PC-3 (cell line): ENCODE measurements at regions not wholly inside any gene's neighbourhood (a gene's known extent, or its start where the extent isn't known, plus 50 kb on each side); places are given as distances from the start of the nearest gene placed in this dataset.

ENCODE experiments used
- ATAC-seq: fragments of 200-7000 bp; cut with Tn5 transposase; 2 replicates; pipeline ENCODE4 v1.9.1; 2020; ENCODE audit warnings: mild to moderate bottlenecking, moderate library complexity
- BruUV-seq: library from RNA; stranded (reverse); fragments of 400-500 nt; replicated peaks from 2 replicates; lab custom pipeline; 2021; lab: Mats Ljungman, UMichigan
- CTCF ChIA-PET: fragments of 300-600 bp; sonication (Branson Sonifier 250); formaldehyde crosslinking; loops from one replicate; lab custom pipeline; 2022; ENCODE audit warnings: antibody characterized with exemption; lab: Charles Lee
- POLR2A ChIA-PET: fragments of 300-600 bp; sonication (Branson Sonifier 250); formaldehyde crosslinking; loops from one replicate; lab custom pipeline; 2022; ENCODE audit warnings: antibody characterized with exemption; ENCODE audit not compliant: unreplicated experiment; lab: Charles Lee
- DNase-seq: peaks from one replicate; pipeline ENCODE4 v3.0.0-alpha.2; 2015
- H2AFZ ChIP-seq: fragments of 300-600 bp; sonication (generic); 2 replicates; pipeline ENCODE4 v1.6.0; 2016; ENCODE audit warnings: antibody characterized with exemption, low read length
- H3F3A ChIP-seq: fragments of 300-600 bp; sonication (generic); one replicate; pipeline ENCODE4 v1.6.0; 2017; ENCODE audit warnings: antibody characterized with exemption, low read length, control low read depth, mild to moderate bottlenecking; ENCODE audit not compliant: unreplicated experiment
- H3K27ac ChIP-seq: fragments of 300-600 bp; sonication (generic); 2 replicates; pipeline ENCODE4 v1.5.1; 2016; ENCODE audit warnings: mild to moderate bottlenecking, low read length
- H3K27me3 ChIP-seq: fragments of 300-600 bp; sonication (generic); 2 replicates; pipeline ENCODE4 v1.6.1; 2016; ENCODE audit warnings: low read length, mixed read lengths
- H3K36me3 ChIP-seq: fragments of 300-600 bp; sonication (generic); 2 replicates; pipeline ENCODE4 v1.6.1; 2016; ENCODE audit warnings: low read depth, mixed run types, low read length, mixed read lengths
- H3K4me1 ChIP-seq: fragments of 300-600 bp; sonication (generic); 2 replicates; pipeline ENCODE4 v1.5.1; 2016; ENCODE audit warnings: low read length; ENCODE audit not compliant: insufficient read depth
- H3K4me2 ChIP-seq: fragments of 300-600 bp; sonication (generic); 2 replicates; pipeline ENCODE4 v1.6.0; 2016; ENCODE audit warnings: low read length
- H3K4me3 ChIP-seq: fragments of 300-600 bp; sonication (generic); 2 replicates; pipeline ENCODE4 v1.5.1; 2016; ENCODE audit warnings: mild to moderate bottlenecking, low read length, mixed read lengths
- H3K79me2 ChIP-seq: fragments of 300-600 bp; sonication (generic); 2 replicates; pipeline ENCODE4 v1.6.1; 2017; ENCODE audit warnings: low read length, mixed read lengths
- H3K9ac ChIP-seq: fragments of 300-600 bp; sonication (generic); 2 replicates; pipeline ENCODE4 v1.6.0; 2016; ENCODE audit warnings: mild to moderate bottlenecking, low read length
- H3K9me2 ChIP-seq: fragments of 300-600 bp; sonication (generic); replicated peaks from 2 replicates; pipeline ENCODE4 v1.6.1; 2016; ENCODE audit warnings: mixed run types, low read length, mixed read lengths
- H3K9me3 ChIP-seq: fragments of 300-600 bp; sonication (generic); 2 replicates; pipeline ENCODE4 v1.6.1; 2016; ENCODE audit warnings: low read length, mixed read lengths
- H4K20me1 ChIP-seq: fragments of 300-600 bp; sonication (generic); 2 replicates; pipeline ENCODE4 v1.6.1; 2016; ENCODE audit warnings: low read length, mixed read lengths
- EZH2 ChIP-seq: fragments of 300-600 bp; sonication (generic); IDR thresholded peaks from one replicate; pipeline ENCODE4 v1.6.1; 2017; ENCODE audit warnings: antibody characterized with exemption, mild to moderate bottlenecking, low read length; ENCODE audit not compliant: unreplicated experiment
- EZH2phosphoT487 ChIP-seq: fragments of 300-600 bp; sonication (generic); IDR thresholded peaks from 2 replicates; pipeline ENCODE4 v1.6.1; 2018; ENCODE audit warnings: mild to moderate bottlenecking, antibody characterized with exemption, low read length, borderline replicate concordance
- intact Hi-C: fragments of 100-400 bp; cut with micrococcal nuclease; formaldehyde crosslinking; loops from 2 replicates; pipeline ENCODE4 v1.9.0; 2023
- TF ChIP-seq, protein P1 (sequence below): fragments of 300-600 bp; sonication (generic); conservative IDR thresholded peaks from 2 replicates; pipeline ENCODE4 v1.5.1; 2017; ENCODE audit warnings: antibody characterized with exemption, low read depth, mild to moderate bottlenecking, low read length

DNA sequence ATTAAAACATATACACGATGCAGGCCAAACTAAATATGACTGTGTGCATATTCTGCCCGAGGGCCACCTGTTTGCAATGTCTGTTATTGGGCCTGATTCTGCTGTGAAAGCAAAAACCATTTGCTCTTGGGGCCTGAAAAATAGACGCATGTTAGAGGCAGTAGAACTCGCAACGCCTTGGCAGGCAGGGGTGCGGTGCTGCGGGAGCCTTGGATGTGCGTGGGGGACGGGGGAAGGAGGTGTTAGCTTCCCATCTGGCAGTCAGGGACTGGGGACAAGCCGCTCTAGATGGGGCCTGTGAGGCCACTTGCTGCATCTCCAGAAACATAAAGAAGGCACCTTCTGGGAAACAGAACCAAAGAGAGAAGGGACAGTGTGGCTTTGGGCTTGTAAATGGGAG, 216.3 kb downstream of the PHETA1 start:
- Histone ChIP-seq H3K27ac (no peak overlapping the region), H3K36me3 (no peaks in the 10 kb centered on the region), H3K27me3 (peaks cover 66% of the 10 kb centered on the region), H3K79me2 (no peaks in the 10 kb centered on the region), H2AFZ (no peak overlapping the region), H3K4me3 (no peak overlapping the region), H3K4me2 (no peak overlapping the region), H3K9me2 (no peaks in the 10 kb centered on the region), H3K9ac (no peak overlapping the region), H3K4me1 (peaks cover 4% of the 10 kb centered on the region; the same call in 1 of the 2 replicates), H4K20me1 (no peaks in the 10 kb centered on the region), H3F3A (no peaks in the 10 kb centered on the region), H3K9me3 (no peaks in the 10 kb centered on the region)
- BruUV-seq, result no TSS peak
- ATAC-seq (no peak), DNase-seq (no peak)
- TF ChIP-seq EZH2 (no peak), EZH2phosphoT487 (no peak)
- TF ChIP-seq, protein P1, sequence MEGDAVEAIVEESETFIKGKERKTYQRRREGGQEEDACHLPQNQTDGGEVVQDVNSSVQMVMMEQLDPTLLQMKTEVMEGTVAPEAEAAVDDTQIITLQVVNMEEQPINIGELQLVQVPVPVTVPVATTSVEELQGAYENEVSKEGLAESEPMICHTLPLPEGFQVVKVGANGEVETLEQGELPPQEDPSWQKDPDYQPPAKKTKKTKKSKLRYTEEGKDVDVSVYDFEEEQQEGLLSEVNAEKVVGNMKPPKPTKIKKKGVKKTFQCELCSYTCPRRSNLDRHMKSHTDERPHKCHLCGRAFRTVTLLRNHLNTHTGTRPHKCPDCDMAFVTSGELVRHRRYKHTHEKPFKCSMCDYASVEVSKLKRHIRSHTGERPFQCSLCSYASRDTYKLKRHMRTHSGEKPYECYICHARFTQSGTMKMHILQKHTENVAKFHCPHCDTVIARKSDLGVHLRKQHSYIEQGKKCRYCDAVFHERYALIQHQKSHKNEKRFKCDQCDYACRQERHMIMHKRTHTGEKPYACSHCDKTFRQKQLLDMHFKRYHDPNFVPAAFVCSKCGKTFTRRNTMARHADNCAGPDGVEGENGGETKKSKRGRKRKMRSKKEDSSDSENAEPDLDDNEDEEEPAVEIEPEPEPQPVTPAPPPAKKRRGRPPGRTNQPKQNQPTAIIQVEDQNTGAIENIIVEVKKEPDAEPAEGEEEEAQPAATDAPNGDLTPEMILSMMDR, result no peak
- CTCF ChIA-PET, result no interaction called here
- POLR2A ChIA-PET, result no interaction called here
- intact Hi-C loops, result no loop called here

DNA sequence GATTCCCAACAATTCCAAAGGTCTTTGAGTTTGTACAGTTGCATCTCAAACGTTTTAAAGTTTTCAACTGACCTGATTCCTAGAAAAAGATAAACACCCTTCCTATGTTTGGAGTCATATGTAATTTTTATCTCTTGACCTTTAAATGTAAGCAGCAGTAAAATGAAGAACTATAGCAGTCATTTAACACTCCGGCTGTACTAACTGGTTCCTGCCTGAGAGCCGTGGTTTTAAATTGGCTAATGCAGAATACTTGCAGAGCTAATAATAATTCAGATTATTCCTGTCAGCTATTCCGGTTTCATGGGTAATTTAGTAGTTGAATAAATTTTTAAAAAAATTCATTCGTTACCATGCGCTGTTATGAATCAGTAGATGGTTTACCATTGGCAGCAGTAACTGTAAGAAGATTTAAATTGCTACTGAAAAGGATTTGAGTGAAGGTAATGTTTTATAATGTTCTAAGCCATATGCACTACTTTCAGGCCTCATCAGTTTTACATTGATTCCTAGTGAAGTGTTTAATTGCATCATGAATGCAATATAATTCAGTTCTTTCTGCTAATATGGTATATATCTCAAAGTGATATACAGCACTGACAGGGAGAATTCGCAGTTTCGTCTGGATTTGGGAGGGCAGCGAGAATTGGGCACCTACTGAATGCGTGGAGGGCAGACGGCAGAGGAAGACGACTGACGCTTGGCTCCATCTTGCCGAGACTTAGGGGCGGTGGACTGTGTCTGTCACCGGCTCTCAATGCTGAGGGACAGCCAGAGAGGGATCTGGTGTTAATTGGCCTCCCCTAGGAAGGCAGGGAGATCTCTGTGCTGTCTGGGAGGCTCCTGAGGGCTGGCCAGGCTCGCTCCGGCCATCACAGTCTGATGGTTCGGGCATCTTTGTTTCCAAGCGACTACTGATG, 217.7 kb downstream of the PHETA1 start:
- H3K9ac ChIP-seq, result no peak overlapping the region
- TF ChIP-seq EZH2phosphoT487, result no peak
- TF ChIP-seq, protein P1, result no peak
- TF ChIP-seq EZH2, result no peak
- no peaks in the 10 kb centered on the region for H3K79me2 ChIP-seq
- no peaks in the 10 kb centered on the region for H3K36me3 ChIP-seq
- ATAC-seq (no peak), DNase-seq (no peak)
- peaks cover 76% of the 10 kb centered on the region for H3K27me3 ChIP-seq
- peaks cover 4% of the 10 kb centered on the region; the same call in 1 of the 2 replicates for H3K4me1 ChIP-seq
- no peak overlapping the region for H3K27ac ChIP-seq
- no peaks in the 10 kb centered on the region for H3K9me2 ChIP-seq
- intact Hi-C loops, result no loop called here
- BruUV-seq, result no TSS peak
- H4K20me1 ChIP-seq, result no peaks in the 10 kb centered on the region
- no peaks in the 10 kb centered on the region for H3K9me3 ChIP-seq
- H3F3A ChIP-seq, result no peaks in the 10 kb centered on the region
- H3K4me2 ChIP-seq, result no peak overlapping the region
- CTCF ChIA-PET, result interaction anchor here (0.6 kb wide), 1 partner anchor 318 kb away, joined by 3 read pairs; no protein-coding TSS in a partner anchor
- POLR2A ChIA-PET, result no interaction called here
- no peak overlapping the region for H3K4me3 ChIP-seq
- H2AFZ ChIP-seq, result no peak overlapping the region

DNA sequence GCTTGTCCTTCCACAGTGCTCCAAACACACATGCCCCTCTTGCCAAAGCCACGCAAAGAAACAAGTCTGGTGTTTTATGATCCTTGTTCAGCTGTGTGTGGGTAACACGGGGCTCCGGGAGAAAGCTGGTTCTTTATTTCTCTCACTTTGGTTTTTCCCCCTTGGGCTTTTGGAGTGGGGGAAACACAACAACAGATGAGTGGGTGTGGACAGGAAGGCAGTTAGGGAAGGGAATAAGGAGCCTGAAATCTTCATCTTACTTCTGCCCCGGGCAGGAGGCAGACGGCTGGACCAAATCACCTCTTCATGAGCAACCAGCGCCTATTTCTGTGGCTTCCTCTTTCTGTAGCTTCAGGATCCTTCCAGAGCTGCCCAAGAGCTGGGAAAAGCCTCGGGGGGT, 218.5 kb downstream of the PHETA1 start:
- H3K9me2 ChIP-seq, result no peaks in the 10 kb centered on the region
- CTCF ChIA-PET, result interaction anchor here (0.6 kb wide), 1 partner anchor 317 kb away, joined by 3 read pairs; no protein-coding TSS in a partner anchor
- intact Hi-C loops, result no loop called here
- no peak overlapping the region for H3K9ac ChIP-seq
- H4K20me1 ChIP-seq, result no peaks in the 10 kb centered on the region
- H2AFZ ChIP-seq, result no peak overlapping the region
- no peak overlapping the region for H3K4me3 ChIP-seq
- no TSS peak for BruUV-seq
- no peaks in the 10 kb centered on the region for H3K9me3 ChIP-seq
- H3K4me1 ChIP-seq, result no peaks in the 10 kb centered on the region
- H3K27me3 ChIP-seq, result peaks cover 76% of the 10 kb centered on the region
- no peak overlapping the region for H3K27ac ChIP-seq
- no peak for ATAC-seq
- H3K36me3 ChIP-seq, result no peaks in the 10 kb centered on the region
- TF ChIP-seq EZH2, result no peak
- TF ChIP-seq EZH2phosphoT487, result no peak
- TF ChIP-seq, protein P1, result no peak
- no peak for DNase-seq
- no peaks in the 10 kb centered on the region for H3F3A ChIP-seq
- no peaks in the 10 kb centered on the region for H3K79me2 ChIP-seq
- H3K4me2 ChIP-seq, result no peak overlapping the region
- POLR2A ChIA-PET, result no interaction called here
